GM23338 (cell line): ENCODE measurements at regions not wholly inside any gene's neighbourhood (a gene's known extent, or its start where the extent isn't known, plus 50 kb on each side); places are given as distances from the start of the nearest gene placed in this dataset.

Experiments used
- ATAC-seq: fragments of 200-7000 bp; cut with Tn5 transposase; 3 replicates; pipeline ENCODE4 v1.9.1; 2020
- DNase-seq: peaks from one replicate; pipeline ENCODE4 v3.0.0-alpha.2; 2015; ENCODE audit warnings: low spot score
- H2AFZ ChIP-seq: fragments of 200-600 bp; sonication (generic); 2 replicates; pipeline ENCODE4 v1.8.0; 2016; ENCODE audit warnings: antibody characterized with exemption, mild to moderate bottlenecking, moderate library complexity
- H3F3A ChIP-seq: fragments of 200-600 bp; sonication (generic); replicated peaks from 2 replicates; pipeline ENCODE4 v1.8.0; 2017; ENCODE audit warnings: antibody characterized with exemption, mixed run types, low read depth
- H3K27ac ChIP-seq: fragments of 200-600 bp; sonication (generic); 2 replicates; pipeline ENCODE4 v1.6.1; 2016; ENCODE audit warnings: low read depth
- H3K27me3 ChIP-seq: fragments of 200-600 bp; sonication (generic); 2 replicates; pipeline ENCODE4 v1.8.0; 2016; ENCODE audit warnings: mild to moderate bottlenecking, mixed run types, moderate library complexity; ENCODE audit not compliant: insufficient read depth
- H3K36me3 ChIP-seq: fragments of 200-600 bp; sonication (generic); 2 replicates; pipeline ENCODE4 v1.8.0; 2016; ENCODE audit warnings: mild to moderate bottlenecking; ENCODE audit not compliant: insufficient read depth
- H3K4me1 ChIP-seq: fragments of 200-600 bp; sonication (generic); 2 replicates; pipeline ENCODE4 v1.8.0; 2016; ENCODE audit warnings: mild to moderate bottlenecking, moderate library complexity; ENCODE audit not compliant: insufficient read depth
- H3K4me2 ChIP-seq: fragments of 200-600 bp; sonication (generic); 2 replicates; pipeline ENCODE4 v1.7.1; 2017; ENCODE audit warnings: mixed run types
- H3K4me3 ChIP-seq: fragments of 200-600 bp; sonication (generic); 2 replicates; pipeline ENCODE4 v1.6.1; 2016; ENCODE audit warnings: mixed run types
- H3K79me2 ChIP-seq: fragments of 200-600 bp; sonication (generic); replicated peaks from 2 replicates; pipeline ENCODE4 v1.8.0; 2017; ENCODE audit warnings: mild to moderate bottlenecking; ENCODE audit not compliant: insufficient read depth
- H3K9me2 ChIP-seq: fragments of 200-600 bp; sonication (generic); 2 replicates; pipeline ENCODE4 v1.8.0; 2017; ENCODE audit not compliant: insufficient read depth
- H4K20me1 ChIP-seq: fragments of 200-600 bp; sonication (generic); replicated peaks from 2 replicates; pipeline ENCODE4 v1.8.0; 2017; ENCODE audit warnings: mild to moderate bottlenecking; ENCODE audit not compliant: insufficient read depth
- H3K27ac Mint-ChIP-seq: 2 replicates; pipeline ENCODE4 v1.8.0; 2020; ENCODE audit warnings: inconsistent platforms, mild to moderate bottlenecking, moderate library complexity, mixed read lengths
- H3K27me3 Mint-ChIP-seq: 3 replicates; pipeline ENCODE4 v1.8.0; 2022; ENCODE audit warnings: low read depth, mild to moderate bottlenecking, moderate library complexity, mixed read lengths, inconsistent platforms; ENCODE audit not compliant: insufficient read depth, poor library complexity
- H3K36me3 Mint-ChIP-seq: 3 replicates; pipeline ENCODE4 v1.8.0; 2021; ENCODE audit warnings: low read depth, mild to moderate bottlenecking, inconsistent platforms, moderate library complexity, mixed read lengths
- H3K4me1 Mint-ChIP-seq: 3 replicates; pipeline ENCODE4 v1.8.0; 2020; ENCODE audit warnings: mild to moderate bottlenecking, inconsistent platforms, mixed read lengths
- H3K4me3 Mint-ChIP-seq: 3 replicates; pipeline ENCODE4 v1.8.0; 2021; ENCODE audit warnings: moderate library complexity, mild to moderate bottlenecking, inconsistent platforms, mixed read lengths
- H3K9me3 Mint-ChIP-seq: 3 replicates; pipeline ENCODE4 v1.8.0; 2020; ENCODE audit warnings: moderate library complexity, mild to moderate bottlenecking, inconsistent platforms, mixed read lengths
- CREB1 ChIP-seq: fragments of 250-450 bp; sonication (Bioruptor Pico); IDR thresholded peaks from 2 replicates; pipeline ENCODE4 v1.5.0; 2020; ENCODE audit warnings: low read depth, mild to moderate bottlenecking, moderate library complexity
- CTCF ChIP-seq, 2 experiments: fragments of 200-600 bp in 1 of 2; sonication (generic) in 1 of 2; conservative IDR thresholded peaks; 2 replicates each; pipeline versions ENCODE4 v1.5.1 to v1.6.1; 2016 to 2017; ENCODE audit warnings: antibody characterized with exemption in 2 of 2, low read depth in 2 of 2, mild to moderate bottlenecking in 2 of 2, moderate library complexity in 1 of 2
- EZH2 ChIP-seq: fragments of 200-600 bp; sonication (generic); IDR thresholded peaks from one replicate; pipeline ENCODE4 v1.8.0; 2017; ENCODE audit warnings: antibody characterized with exemption, mild to moderate bottlenecking, low read depth; ENCODE audit not compliant: unreplicated experiment
- EZH2phosphoT487 ChIP-seq: fragments of 200-600 bp; sonication (generic); IDR thresholded peaks from one replicate; pipeline ENCODE4 v1.8.1; 2018; ENCODE audit warnings: antibody characterized with exemption; ENCODE audit not compliant: unreplicated experiment
- JUNB ChIP-seq: IDR thresholded peaks from one replicate; pipeline ENCODE4 v1.6.1; 2016; ENCODE audit warnings: antibody characterized with exemption; ENCODE audit not compliant: unreplicated experiment
- NANOG ChIP-seq: IDR thresholded peaks from 2 replicates; pipeline ENCODE4 v1.6.1; 2016; ENCODE audit warnings: antibody characterized with exemption, borderline replicate concordance
- POLR2AphosphoS5 ChIP-seq: IDR thresholded peaks from 2 replicates; pipeline ENCODE4 v1.6.1; 2016; ENCODE audit warnings: antibody characterized with exemption, low read depth
- REST ChIP-seq: IDR thresholded peaks from one replicate; pipeline ENCODE4 v1.6.1; 2018; ENCODE audit warnings: antibody characterized with exemption; ENCODE audit not compliant: unreplicated experiment
- STAT1 ChIP-seq: IDR thresholded peaks from one replicate; pipeline ENCODE4 v1.6.1; 2016; ENCODE audit warnings: antibody characterized with exemption; ENCODE audit not compliant: unreplicated experiment
- ZNF114 ChIP-seq: fragments of 250-450 bp; sonication (Bioruptor Pico); IDR thresholded peaks from 2 replicates; pipeline ENCODE4 v1.5.0; 2020; ENCODE audit warnings: mild to moderate bottlenecking, moderate library complexity
- ZNF331 ChIP-seq: fragments of 250-450 bp; sonication (Bioruptor Pico); IDR thresholded peaks from 2 replicates; pipeline ENCODE4 v1.5.0; 2020; ENCODE audit warnings: low read depth, mild to moderate bottlenecking, moderate library complexity
- TF ChIP-seq, protein P1 (sequence below): fragments of 250-450 bp; sonication (Bioruptor Pico); IDR thresholded peaks from 2 replicates; pipeline ENCODE4 v1.5.0; 2020; ENCODE audit warnings: mild to moderate bottlenecking, moderate library complexity
- TF ChIP-seq, protein P2 (sequence below): IDR thresholded peaks from 2 replicates; pipeline ENCODE4 v1.6.1; 2016; ENCODE audit warnings: antibody characterized with exemption

DNA sequence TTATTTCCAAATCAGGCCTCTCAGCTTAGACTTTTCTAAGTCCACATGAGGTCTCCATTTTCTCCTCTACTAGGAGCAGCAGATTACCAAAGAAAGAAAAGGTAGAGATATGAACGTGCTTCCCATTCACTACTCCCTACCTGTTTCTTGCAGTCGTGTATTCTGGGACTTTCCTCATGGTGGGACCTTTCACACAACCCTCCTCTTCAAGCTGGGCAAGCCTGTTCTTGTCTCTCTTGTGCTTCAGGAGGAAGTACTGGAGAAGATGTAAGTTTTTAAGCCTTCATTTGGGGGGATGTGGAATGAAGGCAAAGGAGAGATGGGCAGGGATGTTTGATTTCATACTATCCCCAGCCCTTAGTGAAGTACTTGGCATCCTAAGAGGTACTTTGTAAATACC, 128.8 kb upstream of the SESN3 start:
- H3K36me3 Mint-ChIP-seq: no peaks in the 10 kb centered on the region
- H3K4me1 Mint-ChIP-seq: peaks cover 39% of the 10 kb centered on the region
- Histone ChIP-seq H3K27me3 (no peaks in the 10 kb centered on the region), H3K4me1 (peaks cover 33% of the 10 kb centered on the region), H2AFZ (peak overlapping the region; percentile 74), H3K4me2 (peak overlapping the region; percentile 44), H4K20me1 (no peaks in the 10 kb centered on the region), H3K4me3 (0 out of 2 replicates have a peak overlapping the region, but pooled peaks have one; percentile 29), H3F3A (peaks cover 6% of the 10 kb centered on the region; the same call in 1 of the 2 replicates), H3K27ac (peak overlapping the region; percentile 75), H3K9me2 (no peaks in the 10 kb centered on the region), H3K36me3 (no peaks in the 10 kb centered on the region), H3K79me2 (no peaks in the 10 kb centered on the region)
- ATAC-seq (peak; percentile 14; the same call in 2 of the 3 replicates), DNase-seq (no peak)
- H3K4me3 Mint-ChIP-seq: no peak overlapping the region
- no peak for TF ChIP-seq ZNF331 (CRISPR knock-in tag)
- no peak for TF ChIP-seq JUNB
- no peak for TF ChIP-seq CTCF (conservative IDR thresholded peaks at IDR 0.05; ENCODE audit: low read depth in 2 of 2)
- no peak for TF ChIP-seq NANOG
- TF ChIP-seq EZH2: no peak
- TF ChIP-seq ZNF114 (CRISPR knock-in tag): no peak
- TF ChIP-seq, protein P1, sequence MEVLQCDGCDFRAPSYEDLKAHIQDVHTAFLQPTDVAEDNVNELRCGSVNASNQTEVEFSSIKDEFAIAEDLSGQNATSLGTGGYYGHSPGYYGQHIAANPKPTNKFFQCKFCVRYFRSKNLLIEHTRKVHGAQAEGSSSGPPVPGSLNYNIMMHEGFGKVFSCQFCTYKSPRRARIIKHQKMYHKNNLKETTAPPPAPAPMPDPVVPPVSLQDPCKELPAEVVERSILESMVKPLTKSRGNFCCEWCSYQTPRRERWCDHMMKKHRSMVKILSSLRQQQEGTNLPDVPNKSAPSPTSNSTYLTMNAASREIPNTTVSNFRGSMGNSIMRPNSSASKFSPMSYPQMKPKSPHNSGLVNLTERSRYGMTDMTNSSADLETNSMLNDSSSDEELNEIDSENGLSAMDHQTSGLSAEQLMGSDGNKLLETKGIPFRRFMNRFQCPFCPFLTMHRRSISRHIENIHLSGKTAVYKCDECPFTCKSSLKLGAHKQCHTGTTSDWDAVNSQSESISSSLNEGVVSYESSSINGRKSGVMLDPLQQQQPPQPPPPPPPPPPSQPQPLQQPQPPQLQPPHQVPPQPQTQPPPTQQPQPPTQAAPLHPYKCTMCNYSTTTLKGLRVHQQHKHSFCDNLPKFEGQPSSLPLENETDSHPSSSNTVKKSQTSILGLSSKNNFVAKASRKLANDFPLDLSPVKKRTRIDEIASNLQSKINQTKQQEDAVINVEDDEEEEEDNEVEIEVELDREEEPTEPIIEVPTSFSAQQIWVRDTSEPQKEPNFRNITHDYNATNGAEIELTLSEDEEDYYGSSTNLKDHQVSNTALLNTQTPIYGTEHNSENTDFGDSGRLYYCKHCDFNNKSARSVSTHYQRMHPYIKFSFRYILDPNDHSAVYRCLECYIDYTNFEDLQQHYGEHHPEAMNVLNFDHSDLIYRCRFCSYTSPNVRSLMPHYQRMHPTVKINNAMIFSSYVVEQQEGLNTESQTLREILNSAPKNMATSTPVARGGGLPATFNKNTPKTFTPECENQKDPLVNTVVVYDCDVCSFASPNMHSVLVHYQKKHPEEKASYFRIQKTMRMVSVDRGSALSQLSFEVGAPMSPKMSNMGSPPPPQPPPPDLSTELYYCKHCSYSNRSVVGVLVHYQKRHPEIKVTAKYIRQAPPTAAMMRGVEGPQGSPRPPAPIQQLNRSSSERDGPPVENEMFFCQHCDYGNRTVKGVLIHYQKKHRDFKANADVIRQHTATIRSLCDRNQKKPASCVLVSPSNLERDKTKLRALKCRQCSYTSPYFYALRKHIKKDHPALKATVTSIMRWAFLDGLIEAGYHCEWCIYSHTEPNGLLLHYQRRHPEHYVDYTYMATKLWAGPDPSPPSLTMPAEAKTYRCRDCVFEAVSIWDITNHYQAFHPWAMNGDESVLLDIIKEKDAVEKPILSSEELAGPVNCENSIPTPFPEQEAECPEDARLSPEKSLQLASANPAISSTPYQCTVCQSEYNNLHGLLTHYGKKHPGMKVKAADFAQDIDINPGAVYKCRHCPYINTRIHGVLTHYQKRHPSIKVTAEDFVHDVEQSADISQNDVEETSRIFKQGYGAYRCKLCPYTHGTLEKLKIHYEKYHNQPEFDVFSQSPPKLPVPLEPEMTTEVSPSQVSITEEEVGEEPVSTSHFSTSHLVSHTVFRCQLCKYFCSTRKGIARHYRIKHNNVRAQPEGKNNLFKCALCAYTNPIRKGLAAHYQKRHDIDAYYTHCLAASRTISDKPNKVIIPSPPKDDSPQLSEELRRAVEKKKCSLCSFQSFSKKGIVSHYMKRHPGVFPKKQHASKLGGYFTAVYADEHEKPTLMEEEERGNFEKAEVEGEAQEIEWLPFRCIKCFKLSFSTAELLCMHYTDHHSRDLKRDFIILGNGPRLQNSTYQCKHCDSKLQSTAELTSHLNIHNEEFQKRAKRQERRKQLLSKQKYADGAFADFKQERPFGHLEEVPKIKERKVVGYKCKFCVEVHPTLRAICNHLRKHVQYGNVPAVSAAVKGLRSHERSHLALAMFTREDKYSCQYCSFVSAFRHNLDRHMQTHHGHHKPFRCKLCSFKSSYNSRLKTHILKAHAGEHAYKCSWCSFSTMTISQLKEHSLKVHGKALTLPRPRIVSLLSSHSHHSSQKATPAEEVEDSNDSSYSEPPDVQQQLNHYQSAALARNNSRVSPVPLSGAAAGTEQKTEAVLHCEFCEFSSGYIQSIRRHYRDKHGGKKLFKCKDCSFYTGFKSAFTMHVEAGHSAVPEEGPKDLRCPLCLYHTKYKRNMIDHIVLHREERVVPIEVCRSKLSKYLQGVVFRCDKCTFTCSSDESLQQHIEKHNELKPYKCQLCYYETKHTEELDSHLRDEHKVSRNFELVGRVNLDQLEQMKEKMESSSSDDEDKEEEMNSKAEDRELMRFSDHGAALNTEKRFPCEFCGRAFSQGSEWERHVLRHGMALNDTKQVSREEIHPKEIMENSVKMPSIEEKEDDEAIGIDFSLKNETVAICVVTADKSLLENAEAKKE (CRISPR knock-in tag): no peak
- TF ChIP-seq, protein P2, sequence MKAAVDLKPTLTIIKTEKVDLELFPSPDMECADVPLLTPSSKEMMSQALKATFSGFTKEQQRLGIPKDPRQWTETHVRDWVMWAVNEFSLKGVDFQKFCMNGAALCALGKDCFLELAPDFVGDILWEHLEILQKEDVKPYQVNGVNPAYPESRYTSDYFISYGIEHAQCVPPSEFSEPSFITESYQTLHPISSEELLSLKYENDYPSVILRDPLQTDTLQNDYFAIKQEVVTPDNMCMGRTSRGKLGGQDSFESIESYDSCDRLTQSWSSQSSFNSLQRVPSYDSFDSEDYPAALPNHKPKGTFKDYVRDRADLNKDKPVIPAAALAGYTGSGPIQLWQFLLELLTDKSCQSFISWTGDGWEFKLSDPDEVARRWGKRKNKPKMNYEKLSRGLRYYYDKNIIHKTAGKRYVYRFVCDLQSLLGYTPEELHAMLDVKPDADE: no peak
- no peak for TF ChIP-seq REST
- TF ChIP-seq POLR2AphosphoS5: no peak
- no peak for TF ChIP-seq EZH2phosphoT487
- TF ChIP-seq STAT1: no peak
- TF ChIP-seq CREB1 (CRISPR knock-in tag): no peak
- peaks cover 6% of the 10 kb centered on the region for H3K27me3 Mint-ChIP-seq
- peak overlapping the region; percentile 62 for H3K27ac Mint-ChIP-seq
- H3K9me3 Mint-ChIP-seq: no peaks in the 10 kb centered on the region
